Stomach (tissue), 4 donors: ENCODE measurements at regions not wholly inside any gene's neighbourhood (a gene's known extent, or its start where the extent isn't known, plus 50 kb on each side); places are given as distances from the start of the nearest gene placed in this dataset.

Source experiments
- CTCF ChIP-seq, 7 experiments: fragments of 450-650 bp in 4 of 7; fragments of 200-600 bp in 3 of 7; sonication (generic) in 3 of 7; IDR thresholded peaks; one replicate each; pipeline ENCODE4 v1.5.1; 2016 to 2019; ENCODE audit warnings: antibody characterized with exemption in 7 of 7, control low read depth in 2 of 7, mild to moderate bottlenecking in 1 of 7
- EP300 ChIP-seq: sonication (generic); formaldehyde crosslinking; IDR thresholded peaks from one replicate; pipeline ENCODE4 v1.6.1; 2017; ENCODE audit warnings: antibody characterized with exemption
- POLR2AphosphoS5 ChIP-seq, 3 donors: sonication (generic); formaldehyde crosslinking; IDR thresholded peaks; one replicate each; pipeline ENCODE4 v1.6.1; 2016; ENCODE audit warnings: antibody characterized with exemption in 3 of 3

- no peak for TF ChIP-seq CTCF (IDR thresholded peaks at IDR 0.05)
- TF ChIP-seq EP300: no peak
- no peak for TF ChIP-seq POLR2AphosphoS5 (IDR thresholded peaks at IDR 0.05)
These were observed 625.6 kb upstream of the FAM241A start for GRCh38 chr4:111519683-111520082.
